Activated T-cell treated with anti-CD3 and anti-CD28 coated beads, Interleukin-2, amount 50 U/mL, for 4 hours (primary cell): ENCODE measurements at regions not wholly inside any gene's neighbourhood (a gene's known extent, or its start where the extent isn't known, plus 50 kb on each side); places are given as distances from the start of the nearest gene placed in this dataset.

Experiments
- ATAC-seq, 2 donors: fragments of 200-7000 bp; cut with Tn5 transposase; one replicate each; pipeline ENCODE4 v1.10.0; 2021
- DNase-seq: peaks from one replicate; pipeline ENCODE4 v3.0.0-alpha.2; 2020
- H3K27me3 Mint-ChIP-seq: one replicate; pipeline ENCODE4 v1.8.0; 2021; ENCODE audit warnings: low read depth, mixed read lengths
- H3K36me3 Mint-ChIP-seq: one replicate; pipeline ENCODE4 v1.8.0; 2022; ENCODE audit warnings: mixed read lengths; ENCODE audit not compliant: insufficient read depth
- H3K4me1 Mint-ChIP-seq: one replicate; pipeline ENCODE4 v1.8.0; 2021; ENCODE audit warnings: low read depth, mixed read lengths
- H3K4me3 Mint-ChIP-seq: one replicate; pipeline ENCODE4 v1.8.0; 2021; ENCODE audit warnings: mild to moderate bottlenecking, moderate library complexity, mixed read lengths
- H3K9me3 Mint-ChIP-seq: one replicate; pipeline ENCODE4 v1.8.0; 2021; ENCODE audit warnings: mixed read lengths

GRCh38 chr2:8392098-8392866, 289.6 kb upstream of the ID2 start:
- H3K9me3 Mint-ChIP-seq: no peaks in the 10 kb centered on the region
- ATAC-seq: no peak
- peaks cover 9% of the 10 kb centered on the region for H3K4me1 Mint-ChIP-seq
- no peaks in the 10 kb centered on the region for H3K36me3 Mint-ChIP-seq
- no peaks in the 10 kb centered on the region for H3K27me3 Mint-ChIP-seq
- H3K4me3 Mint-ChIP-seq: no peak overlapping the region
- no peak for DNase-seq

GRCh38 chr2:8393506-8393905, 288.4 kb upstream of the ID2 start:
- H3K27me3 Mint-ChIP-seq: no peaks in the 10 kb centered on the region
- peaks cover 9% of the 10 kb centered on the region for H3K4me1 Mint-ChIP-seq
- no peaks in the 10 kb centered on the region for H3K9me3 Mint-ChIP-seq
- DNase-seq: no peak
- H3K4me3 Mint-ChIP-seq: no peak overlapping the region
- no peaks in the 10 kb centered on the region for H3K36me3 Mint-ChIP-seq
- no peak for ATAC-seq

- H3K27me3 Mint-ChIP-seq: no peaks in the 10 kb centered on the region
- no peak overlapping the region for H3K4me3 Mint-ChIP-seq
- H3K4me1 Mint-ChIP-seq: peaks cover 9% of the 10 kb centered on the region
- H3K36me3 Mint-ChIP-seq: no peaks in the 10 kb centered on the region
- ATAC-seq: no peak
- no peaks in the 10 kb centered on the region for H3K9me3 Mint-ChIP-seq
- DNase-seq: no peak
Measured at GRCh38 chr2:8394131-8394530, 287.7 kb upstream of the ID2 start.

- H3K36me3 Mint-ChIP-seq: no peaks in the 10 kb centered on the region
- no peaks in the 10 kb centered on the region for H3K9me3 Mint-ChIP-seq
- H3K4me3 Mint-ChIP-seq: no peak overlapping the region
- DNase-seq: no peak
- H3K4me1 Mint-ChIP-seq: peaks cover 6% of the 10 kb centered on the region
- no peaks in the 10 kb centered on the region for H3K27me3 Mint-ChIP-seq
- no peak for ATAC-seq
Measured at GRCh38 chr2:8394569-8395359, 287.1 kb upstream of the ID2 start.

- DNase-seq (no peak), ATAC-seq (no peak)
- H3K4me3 Mint-ChIP-seq: no peak overlapping the region
- H3K36me3 Mint-ChIP-seq: no peaks in the 10 kb centered on the region
- no peaks in the 10 kb centered on the region for H3K9me3 Mint-ChIP-seq
- no peaks in the 10 kb centered on the region for H3K27me3 Mint-ChIP-seq
- H3K4me1 Mint-ChIP-seq: peaks cover 4% of the 10 kb centered on the region
Measured at GRCh38 chr2:8395718-8396117, 286.1 kb upstream of the ID2 start.

GRCh38 chr2:8398040-8398668, 283.7 kb upstream of the ID2 start:
- no peak for ATAC-seq
- Mint-ChIP-seq H3K4me1 (peaks cover 4% of the 10 kb centered on the region), H3K36me3 (no peaks in the 10 kb centered on the region)

GRCh38 chr2:8399731-8400130, 282.1 kb upstream of the ID2 start:
- peaks cover 4% of the 10 kb centered on the region for H3K4me1 Mint-ChIP-seq
- no peaks in the 10 kb centered on the region for H3K27me3 Mint-ChIP-seq
- ATAC-seq (no peak), DNase-seq (no peak)
- H3K36me3 Mint-ChIP-seq: no peaks in the 10 kb centered on the region
- no peak overlapping the region for H3K4me3 Mint-ChIP-seq
- no peaks in the 10 kb centered on the region for H3K9me3 Mint-ChIP-seq

More at GRCh38 chr2:8398040-8398668, 283.7 kb upstream of the ID2 start:
- Mint-ChIP-seq H3K27me3 (no peaks in the 10 kb centered on the region), H3K4me3 (no peak overlapping the region), H3K9me3 (no peaks in the 10 kb centered on the region)
- DNase-seq: no peak

GRCh38 chr2:8400196-8400595, 281.7 kb upstream of the ID2 start:
- Mint-ChIP-seq H3K27me3 (no peaks in the 10 kb centered on the region), H3K36me3 (no peaks in the 10 kb centered on the region), H3K9me3 (no peaks in the 10 kb centered on the region), H3K4me1 (peaks cover 3% of the 10 kb centered on the region), H3K4me3 (no peak overlapping the region)
- DNase-seq (no peak), ATAC-seq (no peak)

GRCh38 chr2:8402222-8402621, 279.6 kb upstream of the ID2 start:
- H3K4me3 Mint-ChIP-seq: no peak overlapping the region
- H3K4me1 Mint-ChIP-seq: peaks cover 4% of the 10 kb centered on the region
- no peaks in the 10 kb centered on the region for H3K9me3 Mint-ChIP-seq
- H3K36me3 Mint-ChIP-seq: no peaks in the 10 kb centered on the region
- DNase-seq (no peak), ATAC-seq (no peak)
- no peaks in the 10 kb centered on the region for H3K27me3 Mint-ChIP-seq

GRCh38 chr2:8403876-8404275, 278.0 kb upstream of the ID2 start:
- H3K27me3 Mint-ChIP-seq: no peaks in the 10 kb centered on the region
- H3K36me3 Mint-ChIP-seq: no peaks in the 10 kb centered on the region
- no peaks in the 10 kb centered on the region for H3K9me3 Mint-ChIP-seq
- H3K4me3 Mint-ChIP-seq: no peak overlapping the region
- ATAC-seq (no peak), DNase-seq (no peak)
- H3K4me1 Mint-ChIP-seq: peaks cover 17% of the 10 kb centered on the region

GRCh38 chr2:8405334-8405733, 276.5 kb upstream of the ID2 start:
- Mint-ChIP-seq H3K36me3 (no peaks in the 10 kb centered on the region), H3K27me3 (no peaks in the 10 kb centered on the region), H3K4me1 (peaks cover 29% of the 10 kb centered on the region), H3K4me3 (no peak overlapping the region), H3K9me3 (no peaks in the 10 kb centered on the region)
- DNase-seq (no peak), ATAC-seq (no peak)

GRCh38 chr2:8406271-8406670, 275.6 kb upstream of the ID2 start:
- no peak for ATAC-seq
- no peaks in the 10 kb centered on the region for H3K27me3 Mint-ChIP-seq
- H3K4me1 Mint-ChIP-seq: peaks cover 29% of the 10 kb centered on the region
- no peaks in the 10 kb centered on the region for H3K36me3 Mint-ChIP-seq
- H3K4me3 Mint-ChIP-seq: no peak overlapping the region
- no peaks in the 10 kb centered on the region for H3K9me3 Mint-ChIP-seq
- DNase-seq: no peak

GRCh38 chr2:8407332-8407731, 274.5 kb upstream of the ID2 start:
- no peak for ATAC-seq
- Mint-ChIP-seq H3K4me3 (no peak overlapping the region), H3K4me1 (peaks cover 29% of the 10 kb centered on the region)

GRCh38 chr2:8408560-8409460, 273.0 kb upstream of the ID2 start:
- Mint-ChIP-seq H3K9me3 (no peaks in the 10 kb centered on the region), H3K4me3 (peak overlapping the region; percentile 35)
- peak; percentile 24 for DNase-seq

More at GRCh38 chr2:8407332-8407731, 274.5 kb upstream of the ID2 start:
- H3K9me3 Mint-ChIP-seq: no peaks in the 10 kb centered on the region
- no peak for DNase-seq
- no peaks in the 10 kb centered on the region for H3K27me3 Mint-ChIP-seq
- H3K36me3 Mint-ChIP-seq: no peaks in the 10 kb centered on the region

More at GRCh38 chr2:8408560-8409460, 273.0 kb upstream of the ID2 start:
- Mint-ChIP-seq H3K36me3 (no peaks in the 10 kb centered on the region), H3K4me1 (peaks cover 29% of the 10 kb centered on the region), H3K27me3 (no peaks in the 10 kb centered on the region)
- ATAC-seq: peak; percentile 95
